PC-9 (cell line): ENCODE measurements at regions not wholly inside any gene's neighbourhood (a gene's known extent, or its start where the extent isn't known, plus 50 kb on each side); places are given as distances from the start of the nearest gene placed in this dataset.

Experiments used
- BruUV-seq: library from RNA; stranded (reverse); fragments of 400-500 nt; replicated peaks from 2 replicates; lab custom pipeline; 2021; lab: Mats Ljungman, UMichigan
- CTCF ChIA-PET: fragments of 300-600 bp; sonication (Branson Sonifier 250); formaldehyde crosslinking; loops from one replicate; lab custom pipeline; 2022; ENCODE audit warnings: antibody characterized with exemption; lab: Charles Lee
- POLR2A ChIA-PET: fragments of 300-600 bp; sonication (Branson Sonifier 250); formaldehyde crosslinking; loops from one replicate; lab custom pipeline; 2022; ENCODE audit warnings: antibody characterized with exemption; ENCODE audit not compliant: unreplicated experiment; lab: Charles Lee
- DNase-seq, 2 experiments: peaks; one replicate each; pipeline versions ENCODE4 v3.0.0 to v3.0.0-alpha.2; 2015 to 2022; ENCODE audit warnings: mixed read lengths in 1 of 2
- H2AFZ ChIP-seq: fragments of 200-600 bp; sonication (generic); 2 replicates; pipeline ENCODE4 v1.8.1; 2017; ENCODE audit warnings: antibody characterized with exemption
- H3F3A ChIP-seq: fragments of 200-600 bp; sonication (generic); 2 replicates; pipeline ENCODE4 v1.8.1; 2017; ENCODE audit warnings: antibody characterized with exemption, mild to moderate bottlenecking, low read depth; ENCODE audit not compliant: insufficient read depth
- H3K27ac ChIP-seq: fragments of 200-600 bp; sonication (generic); 2 replicates; pipeline ENCODE4 v1.6.1; 2016; ENCODE audit warnings: mixed run types
- H3K27me3 ChIP-seq: fragments of 200-600 bp; sonication (generic); 2 replicates; pipeline ENCODE4 v1.6.1; 2016; ENCODE audit warnings: low read depth, mixed run types; ENCODE audit not compliant: insufficient read depth
- H3K36me3 ChIP-seq: fragments of 200-600 bp; sonication (generic); 2 replicates; pipeline ENCODE4 v1.6.1; 2016; ENCODE audit warnings: low read depth, mixed run types
- H3K4me1 ChIP-seq: fragments of 200-600 bp; sonication (generic); replicated peaks from 2 replicates; pipeline ENCODE4 v1.6.1; 2016; ENCODE audit warnings: mixed run types; ENCODE audit not compliant: insufficient read depth
- H3K4me2 ChIP-seq: fragments of 200-600 bp; sonication (generic); 2 replicates; pipeline ENCODE4 v1.6.1; 2017; ENCODE audit warnings: mixed run types
- H3K4me3 ChIP-seq: fragments of 200-600 bp; sonication (generic); 2 replicates; pipeline ENCODE4 v1.6.1; 2016; ENCODE audit warnings: mixed run types
- H3K79me2 ChIP-seq: fragments of 200-600 bp; sonication (generic); 2 replicates; pipeline ENCODE4 v1.6.1; 2017; ENCODE audit warnings: low read depth, mixed run types
- H3K9me2 ChIP-seq: fragments of 200-600 bp; sonication (generic); 2 replicates; pipeline ENCODE4 v1.8.1; 2017; ENCODE audit warnings: mild to moderate bottlenecking; ENCODE audit not compliant: insufficient read depth
- H3K9me3 ChIP-seq: fragments of 200-600 bp; sonication (generic); 2 replicates; pipeline ENCODE4 v1.8.1; 2016; ENCODE audit warnings: low read depth; ENCODE audit not compliant: insufficient read depth
- H4K20me1 ChIP-seq: fragments of 200-600 bp; sonication (generic); 2 replicates; pipeline ENCODE4 v1.8.1; 2017; ENCODE audit not compliant: insufficient read depth
- CTCF ChIP-seq: fragments of 200-600 bp; sonication (generic); conservative IDR thresholded peaks from 2 replicates; pipeline ENCODE4 v1.6.1; 2017; ENCODE audit warnings: mixed run types, antibody characterized with exemption, mild to moderate bottlenecking, moderate library complexity
- EZH2 ChIP-seq: fragments of 200-600 bp; sonication (generic); IDR thresholded peaks from 2 replicates; pipeline ENCODE4 v1.8.0; 2017; ENCODE audit warnings: antibody characterized with exemption, low read depth
- intact Hi-C: fragments of 100-400 bp; cut with micrococcal nuclease; formaldehyde crosslinking; loops from one replicate; pipeline ENCODE4 v1.10.0; 2022; ENCODE audit not compliant: unreplicated experiment

DNA sequence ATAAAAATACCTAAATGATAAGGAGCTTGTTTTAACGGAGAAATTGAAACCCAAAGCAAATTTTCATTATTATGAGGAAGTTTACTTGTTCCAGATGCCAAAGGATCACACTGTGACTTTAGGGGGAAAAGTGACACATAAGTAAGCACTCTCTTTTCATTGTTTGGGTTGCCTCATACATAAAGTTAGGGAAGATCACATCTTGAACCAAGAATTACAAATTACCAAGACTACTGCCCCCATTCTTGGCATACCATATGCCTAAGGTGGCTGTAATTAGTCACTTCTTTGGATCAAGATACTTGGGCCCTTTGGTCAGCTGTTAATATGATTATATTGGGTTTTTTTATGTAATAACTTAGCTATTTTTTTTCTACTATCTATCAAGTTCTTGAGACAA, 269.0 kb downstream of the COL12A1 start:
- TF ChIP-seq EZH2, result no peak
- TF ChIP-seq CTCF, result no peak
- intact Hi-C loops, result loop anchor here (10.0 kb wide), 1 partner anchor 268 kb away; the partner anchor contains the start of gene COL12A1
- no peak overlapping the region for H3K27ac ChIP-seq
- no peak overlapping the region for H3K4me2 ChIP-seq
- no peak overlapping the region for H2AFZ ChIP-seq
- no peaks in the 10 kb centered on the region for H4K20me1 ChIP-seq
- DNase-seq, result peak in 1 of 2 experiments; percentile 39
- H3K4me1 ChIP-seq, result peaks cover 12% of the 10 kb centered on the region
- no TSS peak for BruUV-seq
- H3F3A ChIP-seq, result no peaks in the 10 kb centered on the region
- H3K27me3 ChIP-seq, result no peaks in the 10 kb centered on the region
- H3K36me3 ChIP-seq, result no peaks in the 10 kb centered on the region
- no peaks in the 10 kb centered on the region for H3K79me2 ChIP-seq
- ChIA-PET CTCF (no interaction called here), POLR2A (no interaction called here)
- H3K9me3 ChIP-seq, result no peaks in the 10 kb centered on the region
- no peaks in the 10 kb centered on the region for H3K9me2 ChIP-seq
- H3K4me3 ChIP-seq, result no peak overlapping the region

DNA sequence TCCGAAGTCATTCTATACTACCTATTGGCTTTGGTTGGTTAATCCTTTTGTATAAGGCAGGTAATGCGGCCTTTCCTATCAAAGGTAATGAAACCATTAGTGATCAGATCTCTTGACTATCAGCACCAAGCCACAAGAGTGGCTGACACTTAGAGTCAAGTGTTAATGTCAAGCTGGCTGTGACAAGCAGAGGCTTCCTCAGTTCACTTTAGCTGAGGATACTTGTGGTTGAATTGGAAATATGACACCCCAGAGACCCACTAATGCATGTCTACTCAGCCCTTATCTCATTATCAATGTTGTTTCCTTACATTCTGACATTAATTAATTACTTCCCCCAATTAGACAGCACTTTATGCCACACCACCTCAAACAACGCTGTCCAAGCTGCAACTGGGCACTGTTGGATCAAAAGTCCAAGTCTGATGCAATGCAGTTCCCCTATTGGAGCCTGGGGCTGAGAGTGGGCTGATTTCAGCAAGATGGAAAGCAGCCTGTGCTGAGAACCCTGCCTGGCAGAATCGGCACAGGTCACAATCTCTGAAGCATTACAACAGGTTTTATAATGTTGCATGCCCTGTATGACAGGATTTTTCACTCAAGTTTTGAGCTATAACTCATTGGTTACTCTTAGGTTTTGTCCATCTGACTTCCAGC, 273.5 kb downstream of the COL12A1 start:
- CTCF ChIA-PET, result interaction anchor here (0.6 to 1.1 kb wide), 2 partner anchors 1193 to 1219 kb away, joined by 3 read pairs; no protein-coding TSS in a partner anchor
- H3F3A ChIP-seq, result no peaks in the 10 kb centered on the region
- TF ChIP-seq EZH2 (no peak), CTCF (no peak)
- POLR2A ChIA-PET, result no interaction called here
- H3K4me3 ChIP-seq, result no peak overlapping the region
- H3K27me3 ChIP-seq, result no peaks in the 10 kb centered on the region
- H3K79me2 ChIP-seq, result no peaks in the 10 kb centered on the region
- H3K4me2 ChIP-seq, result peak overlapping the region; percentile 48
- no peaks in the 10 kb centered on the region for H3K9me2 ChIP-seq
- H4K20me1 ChIP-seq, result no peaks in the 10 kb centered on the region
- no peaks in the 10 kb centered on the region for H3K36me3 ChIP-seq
- peaks cover 18% of the 10 kb centered on the region for H3K4me1 ChIP-seq
- H3K9me3 ChIP-seq, result no peaks in the 10 kb centered on the region
- intact Hi-C loops, result loop anchor here (10.0 kb wide), 1 partner anchor 272 kb away; the partner anchor contains the start of gene COL12A1
- no TSS peak for BruUV-seq
- peak; percentile 30 to 56 for DNase-seq
- no peak overlapping the region for H3K27ac ChIP-seq
- H2AFZ ChIP-seq, result no peak overlapping the region

- H3K27ac ChIP-seq, result no peak overlapping the region
- TF ChIP-seq EZH2 (no peak), CTCF (no peak)
- no TSS peak for BruUV-seq
- no peak overlapping the region for H3K4me2 ChIP-seq
- H3K27me3 ChIP-seq, result no peaks in the 10 kb centered on the region
- ChIA-PET CTCF (interaction anchor here (1.1 kb wide), 1 partner anchor 1193 kb away, joined by 3 read pairs; no protein-coding TSS in a partner anchor), POLR2A (interaction anchor here (0.5 kb wide), 1 partner anchor 361 kb away, joined by 4 read pairs; no protein-coding TSS in a partner anchor)
- DNase-seq, result no peak
- H3K4me3 ChIP-seq, result no peak overlapping the region
- no peaks in the 10 kb centered on the region for H4K20me1 ChIP-seq
- H3K9me2 ChIP-seq, result no peaks in the 10 kb centered on the region
- no peaks in the 10 kb centered on the region for H3K79me2 ChIP-seq
- H2AFZ ChIP-seq, result no peak overlapping the region
- H3F3A ChIP-seq, result no peaks in the 10 kb centered on the region
- intact Hi-C loops, result loop anchor here (10.0 kb wide), 1 partner anchor 273 kb away; the partner anchor contains the start of gene COL12A1
- peaks cover 18% of the 10 kb centered on the region for H3K4me1 ChIP-seq
- no peaks in the 10 kb centered on the region for H3K36me3 ChIP-seq
- no peaks in the 10 kb centered on the region for H3K9me3 ChIP-seq
Observed at GRCh38 chr6:74931558-74931957, 274.3 kb downstream of the COL12A1 start.
